A673 (cell line): ENCODE measurements at regions not wholly inside any gene's neighbourhood (a gene's known extent, or its start where the extent isn't known, plus 50 kb on each side); places are given as distances from the start of the nearest gene placed in this dataset.

Source experiments
- BruUV-seq: library from RNA; stranded (reverse); fragments of 400-500 nt; replicated peaks from 2 replicates; lab custom pipeline; 2021; lab: Mats Ljungman, UMichigan
- CTCF ChIA-PET: fragments of 300-600 bp; sonication (Branson Sonifier 250); formaldehyde crosslinking; loops from one replicate; lab custom pipeline; 2022; ENCODE audit warnings: antibody characterized with exemption; lab: Charles Lee
- POLR2A ChIA-PET: fragments of 300-600 bp; sonication (Branson Sonifier 250); formaldehyde crosslinking; loops from one replicate; lab custom pipeline; 2022; ENCODE audit warnings: antibody characterized with exemption; ENCODE audit not compliant: low non-redundant PET; lab: Charles Lee
- DNase-seq: peaks from one replicate; pipeline ENCODE4 v3.0.0-alpha.2; 2015; ENCODE audit warnings: low spot score
- H3K27ac ChIP-seq: fragments of 200-600 bp; sonication (generic); 2 replicates; pipeline ENCODE4 v1.5.1; 2016; ENCODE audit warnings: mixed run types, low read depth, mild to moderate bottlenecking, mixed read lengths, antibody characterized with exemption, low read length; ENCODE audit not compliant: poor library complexity, severe bottlenecking
- H3K27me3 ChIP-seq: fragments of 200-600 bp; sonication (generic); replicated peaks from 2 replicates; pipeline ENCODE4 v1.6.1; 2017; ENCODE audit warnings: mixed run types, low read depth, mild to moderate bottlenecking, mixed read lengths, antibody characterized with exemption, low read length; ENCODE audit not compliant: insufficient read depth, poor library complexity
- H3K36me3 ChIP-seq: fragments of 200-600 bp; sonication (generic); 2 replicates; pipeline ENCODE4 v1.6.1; 2016; ENCODE audit warnings: mixed run types, mild to moderate bottlenecking, mixed read lengths, antibody characterized with exemption, low read length; ENCODE audit not compliant: insufficient read depth, poor library complexity, severe bottlenecking
- H3K4me1 ChIP-seq: fragments of 200-600 bp; sonication (generic); 2 replicates; pipeline ENCODE4 v1.6.1; 2017; ENCODE audit warnings: mixed run types, mild to moderate bottlenecking, mixed read lengths, antibody characterized with exemption, low read length; ENCODE audit not compliant: insufficient read depth, poor library complexity, severe bottlenecking
- H3K4me3 ChIP-seq: fragments of 200-600 bp; sonication (generic); 2 replicates; pipeline ENCODE4 v1.5.1; 2016; ENCODE audit warnings: low read depth, mixed run types, mild to moderate bottlenecking, mixed read lengths, low read length; ENCODE audit not compliant: poor library complexity, severe bottlenecking
- H3K9me3 ChIP-seq: fragments of 200-600 bp; sonication (generic); 2 replicates; pipeline ENCODE4 v1.6.1; 2016; ENCODE audit warnings: mixed run types, low read depth, mild to moderate bottlenecking, mixed read lengths, antibody characterized with exemption, low read length; ENCODE audit not compliant: poor library complexity, severe bottlenecking
- CTCF ChIP-seq: fragments of 300-800, 200-600 bp; sonication (generic); conservative IDR thresholded peaks from 2 replicates; pipeline ENCODE4 v1.5.1; 2017; ENCODE audit warnings: low read depth, mild to moderate bottlenecking, antibody characterized with exemption, low read length, moderate library complexity, mixed read lengths
- EZH2 ChIP-seq: fragments of 200-600 bp; sonication (generic); IDR thresholded peaks from 2 replicates; pipeline ENCODE4 v1.6.1; 2017; ENCODE audit warnings: borderline replicate concordance, low read depth, mild to moderate bottlenecking, mixed read lengths, antibody characterized with exemption, low read length; ENCODE audit not compliant: poor library complexity, severe bottlenecking
- intact Hi-C: fragments of 100-400 bp; cut with micrococcal nuclease; formaldehyde crosslinking; loops from one replicate; pipeline ENCODE4 v1.10.0; 2022; ENCODE audit not compliant: unreplicated experiment

- peaks cover 50% of the 10 kb centered on the region for H3K27me3 ChIP-seq
- BruUV-seq, result no TSS peak
- no peak overlapping the region for H3K4me3 ChIP-seq
- H3K4me1 ChIP-seq, result no peaks in the 10 kb centered on the region
- ChIA-PET POLR2A (no interaction called here), CTCF (no interaction called here)
- H3K9me3 ChIP-seq, result no peaks in the 10 kb centered on the region
- intact Hi-C loops, result no loop called here
- H3K36me3 ChIP-seq, result no peaks in the 10 kb centered on the region
- DNase-seq, result no peak
- H3K27ac ChIP-seq, result no peak overlapping the region
- TF ChIP-seq CTCF (no peak), EZH2 (no peak)
Measured at GRCh38 chr10:128362514-128362913, 236.3 kb upstream of the MKI67 start.

GRCh38 chr10:128364631-128365030 is 238.4 kb upstream of the MKI67 start:
- H3K27me3 ChIP-seq, result peaks cover 51% of the 10 kb centered on the region
- H3K4me1 ChIP-seq, result no peaks in the 10 kb centered on the region
- CTCF ChIA-PET, result no interaction called here

GRCh38 chr10:128365156-128365725 is 239.0 kb upstream of the MKI67 start:
- H3K4me3 ChIP-seq, result no peak overlapping the region
- ChIA-PET CTCF (no interaction called here), POLR2A (no interaction called here)
- BruUV-seq, result no TSS peak
- no peak for DNase-seq
- H3K27me3 ChIP-seq, result peaks cover 51% of the 10 kb centered on the region
- H3K9me3 ChIP-seq, result no peaks in the 10 kb centered on the region
- H3K27ac ChIP-seq, result no peak overlapping the region
- H3K4me1 ChIP-seq, result no peaks in the 10 kb centered on the region
- intact Hi-C loops, result no loop called here
- no peaks in the 10 kb centered on the region for H3K36me3 ChIP-seq
- no peak for TF ChIP-seq EZH2

More at GRCh38 chr10:128364631-128365030, 238.4 kb upstream of the MKI67 start:
- intact Hi-C loops, result no loop called here
- Histone ChIP-seq H3K36me3 (no peaks in the 10 kb centered on the region), H3K9me3 (no peaks in the 10 kb centered on the region), H3K27ac (no peak overlapping the region), H3K4me3 (no peak overlapping the region)
- BruUV-seq, result no TSS peak
- POLR2A ChIA-PET, result no interaction called here
- no peak for DNase-seq
- TF ChIP-seq EZH2 (no peak), CTCF (no peak)

- H3K27ac ChIP-seq, result no peak overlapping the region
- no peaks in the 10 kb centered on the region for H3K9me3 ChIP-seq
- CTCF ChIA-PET, result no interaction called here
- intact Hi-C loops, result no loop called here
- TF ChIP-seq EZH2 (no peak), CTCF (no peak)
- peaks cover 56% of the 10 kb centered on the region for H3K27me3 ChIP-seq
- no peak for DNase-seq
- POLR2A ChIA-PET, result no interaction called here
- H3K4me1 ChIP-seq, result no peaks in the 10 kb centered on the region
- no peaks in the 10 kb centered on the region for H3K36me3 ChIP-seq
- H3K4me3 ChIP-seq, result no peak overlapping the region
- BruUV-seq, result no TSS peak
Measured at GRCh38 chr10:128367807-128368206, 241.6 kb upstream of the MKI67 start.
